Peyer's patch (tissue), 4 donors: ENCODE measurements at regions not wholly inside any gene's neighbourhood (a gene's known extent, or its start where the extent isn't known, plus 50 kb on each side); places are given as distances from the start of the nearest gene placed in this dataset.

Source experiments
- POLR2A ChIP-seq, 2 donors: fragments of 450-650 bp; IDR thresholded peaks; one replicate each; pipeline ENCODE4 v1.5.1; 2017; ENCODE audit warnings: antibody characterized with exemption in 2 of 2, mild to moderate bottlenecking in 2 of 2, moderate library complexity in 2 of 2
- TF ChIP-seq, protein P1 (sequence below), 6 experiments: fragments of 450-650 bp in 4 of 6; fragments of 200-600 bp in 2 of 6; sonication (generic) in 1 of 6; IDR thresholded peaks; one replicate each; pipeline ENCODE4 v1.5.1; 2017 to 2019; ENCODE audit warnings: antibody characterized with exemption in 6 of 6, mild to moderate bottlenecking in 3 of 6, moderate library complexity in 1 of 6

DNA sequence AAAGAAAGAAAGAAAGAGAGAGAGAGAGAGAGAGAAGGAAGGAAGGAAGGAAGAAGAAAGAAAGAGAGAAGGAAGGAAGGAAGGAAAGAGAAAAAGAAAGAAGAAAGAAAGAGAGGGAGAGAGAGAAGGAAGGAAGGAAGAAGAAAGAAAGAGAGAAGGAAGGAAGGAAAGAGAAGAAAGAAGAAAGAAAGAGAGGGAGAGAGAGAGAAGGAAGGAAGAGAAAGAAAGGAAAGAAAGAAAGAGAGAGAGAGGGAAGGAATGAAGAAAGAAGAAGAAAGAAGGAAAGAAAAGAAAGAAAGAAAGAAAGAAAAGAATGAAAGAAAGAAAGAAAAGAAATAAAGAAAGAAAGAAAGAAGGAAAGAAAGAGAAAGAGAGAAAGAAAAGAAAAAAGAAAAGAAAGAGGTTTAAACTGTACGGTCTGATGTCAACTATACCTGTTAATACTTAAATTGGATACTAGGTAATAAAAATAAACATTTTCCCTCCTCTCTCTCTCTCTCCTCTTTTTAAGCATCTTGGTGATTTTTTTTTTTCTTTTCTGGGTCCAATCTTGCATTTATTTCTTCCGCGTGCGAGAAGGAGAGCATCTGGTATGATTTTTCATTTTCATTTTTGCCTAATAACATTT, 93.8 kb downstream of the CRLF2 start:
- TF ChIP-seq, protein P1, sequence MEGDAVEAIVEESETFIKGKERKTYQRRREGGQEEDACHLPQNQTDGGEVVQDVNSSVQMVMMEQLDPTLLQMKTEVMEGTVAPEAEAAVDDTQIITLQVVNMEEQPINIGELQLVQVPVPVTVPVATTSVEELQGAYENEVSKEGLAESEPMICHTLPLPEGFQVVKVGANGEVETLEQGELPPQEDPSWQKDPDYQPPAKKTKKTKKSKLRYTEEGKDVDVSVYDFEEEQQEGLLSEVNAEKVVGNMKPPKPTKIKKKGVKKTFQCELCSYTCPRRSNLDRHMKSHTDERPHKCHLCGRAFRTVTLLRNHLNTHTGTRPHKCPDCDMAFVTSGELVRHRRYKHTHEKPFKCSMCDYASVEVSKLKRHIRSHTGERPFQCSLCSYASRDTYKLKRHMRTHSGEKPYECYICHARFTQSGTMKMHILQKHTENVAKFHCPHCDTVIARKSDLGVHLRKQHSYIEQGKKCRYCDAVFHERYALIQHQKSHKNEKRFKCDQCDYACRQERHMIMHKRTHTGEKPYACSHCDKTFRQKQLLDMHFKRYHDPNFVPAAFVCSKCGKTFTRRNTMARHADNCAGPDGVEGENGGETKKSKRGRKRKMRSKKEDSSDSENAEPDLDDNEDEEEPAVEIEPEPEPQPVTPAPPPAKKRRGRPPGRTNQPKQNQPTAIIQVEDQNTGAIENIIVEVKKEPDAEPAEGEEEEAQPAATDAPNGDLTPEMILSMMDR (IDR thresholded peaks at IDR 0.05): no peak
- no peak for TF ChIP-seq POLR2A (IDR thresholded peaks at IDR 0.05)
